Activated effector memory CD4-positive, alpha-beta T cell treated with anti-CD3 and anti-CD28 coated beads, Interleukin-2, amount 50 U/mL, for 16 hours (primary cell): ENCODE measurements at regions not wholly inside any gene's neighbourhood (a gene's known extent, or its start where the extent isn't known, plus 50 kb on each side); places are given as distances from the start of the nearest gene placed in this dataset.
"Not testable (repeated sequence)": the region's sequence is repeated elsewhere in the genome, so short reads cannot be mapped to it uniquely, and the experiment has no call there.

Experiments used
- DNase-seq: peaks from one replicate; pipeline ENCODE4 v3.0.0-alpha.2; 2020

- not testable (repeated sequence) for DNase-seq
These were observed 195.8 kb upstream of the TPTE start for GRCh38 chr21:10325546-10325945.

DNA sequence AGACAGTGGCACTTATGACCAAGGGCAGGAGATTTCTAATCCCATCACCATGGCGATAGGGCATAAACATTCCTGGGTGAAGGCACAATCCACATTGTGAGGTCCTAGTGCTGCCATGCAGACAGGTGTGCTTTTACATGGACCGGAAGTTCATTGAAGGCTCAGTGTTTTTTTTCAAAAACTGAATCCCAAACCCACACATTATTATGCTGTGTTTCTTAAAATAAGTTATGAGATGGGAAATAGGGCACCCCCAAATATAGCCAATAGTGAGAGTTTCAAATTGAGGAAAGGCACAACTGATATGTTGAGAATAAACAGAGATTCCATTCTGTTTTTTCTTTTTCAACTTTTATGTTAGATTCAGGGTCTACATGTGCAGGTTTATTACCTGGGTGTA lies 195.2 kb upstream of the TPTE start:
- DNase-seq, result not testable (repeated sequence)

DNA sequence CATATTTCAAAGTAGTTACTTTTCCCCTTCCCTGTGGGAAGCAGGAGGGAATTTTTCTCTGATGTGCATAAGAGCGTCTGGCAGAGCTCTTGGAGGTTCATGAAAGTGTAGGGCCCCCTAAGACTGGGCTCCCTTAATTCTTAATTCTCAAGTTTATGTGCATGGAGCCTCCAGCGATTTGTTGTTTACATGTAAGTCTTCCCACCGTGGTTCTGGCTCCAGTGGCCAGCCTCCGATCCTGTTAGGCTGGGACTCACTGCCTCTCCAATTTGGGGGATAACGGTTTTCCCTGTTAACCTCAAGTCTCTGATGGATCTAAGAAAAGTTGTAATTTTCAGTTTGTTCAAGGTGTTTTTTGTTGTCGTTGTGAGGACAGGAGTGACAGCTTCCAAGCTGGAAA lies 192.7 kb upstream of the TPTE start:
- DNase-seq, result not testable (repeated sequence)

GRCh38 chr21:10330641-10331119 lies 190.7 kb upstream of the TPTE start:
- not testable (repeated sequence) for DNase-seq

DNA sequence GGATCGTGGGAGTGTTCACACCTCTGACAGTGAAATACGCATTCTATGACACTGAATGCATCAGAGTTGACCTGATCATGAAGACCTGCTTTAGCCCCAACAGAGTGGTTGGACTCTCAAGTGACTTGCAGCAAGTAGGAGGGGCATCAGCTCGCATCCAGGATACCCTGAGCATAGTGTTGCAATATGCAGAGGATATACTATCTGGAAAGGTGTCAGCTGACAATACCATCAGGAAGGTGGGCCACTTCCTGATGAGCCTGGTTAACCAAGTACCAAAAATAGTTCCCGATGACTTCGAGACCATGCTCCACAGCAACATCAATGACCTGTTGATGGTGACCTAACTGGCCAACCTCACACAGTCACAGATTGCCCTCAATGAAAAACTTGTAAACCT lies 190.2 kb upstream of the TPTE start:
- not testable (repeated sequence) for DNase-seq

GRCh38 chr21:10332935-10333334 lies 188.4 kb upstream of the TPTE start:
- not testable (repeated sequence) for DNase-seq

- not testable (repeated sequence) for DNase-seq
These were observed 187.0 kb upstream of the TPTE start for GRCh38 chr21:10334391-10334790.

GRCh38 chr21:10342261-10342956 lies 179.0 kb upstream of the TPTE start:
- not testable (repeated sequence) for DNase-seq

DNA sequence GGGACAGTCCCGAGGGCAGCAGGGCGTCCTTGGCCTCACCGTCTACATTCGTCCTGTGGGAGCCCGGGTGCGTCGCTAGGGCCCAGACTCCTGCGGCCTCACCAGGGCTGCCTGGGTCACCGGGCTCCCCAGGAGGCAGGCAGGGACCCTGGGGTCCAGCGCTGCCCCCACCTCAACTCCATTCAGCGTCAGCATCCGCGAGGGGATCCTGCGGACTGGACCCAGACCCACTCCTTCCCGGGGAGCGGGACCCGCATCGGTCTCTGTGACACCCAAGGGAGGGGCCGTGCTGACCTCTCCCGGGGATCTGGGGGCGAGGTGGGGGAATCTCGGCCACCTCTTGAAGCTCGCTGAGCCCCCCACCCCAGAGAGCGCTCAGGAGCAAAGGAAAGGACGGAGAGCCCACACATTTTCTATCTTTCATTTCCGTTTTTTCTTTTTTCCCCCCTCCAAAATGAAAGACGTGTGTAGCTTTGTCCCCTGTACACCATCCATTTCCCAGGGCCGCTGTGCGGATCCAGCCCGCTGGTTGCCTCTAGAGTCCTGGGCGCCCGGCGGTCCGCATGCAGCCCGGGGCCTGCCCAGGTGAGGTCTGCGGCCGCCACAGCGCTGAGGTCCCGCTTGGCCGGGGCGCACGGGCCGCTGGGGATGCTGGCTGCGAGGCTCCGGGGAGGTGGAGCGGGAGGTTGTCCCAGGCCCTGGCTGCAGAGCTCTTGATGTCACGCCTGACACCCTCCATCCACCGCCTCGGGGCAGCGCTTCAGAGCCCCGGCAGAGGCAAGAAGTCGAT lies 178.0 kb upstream of the TPTE start:
- DNase-seq, result not testable (repeated sequence)

DNA sequence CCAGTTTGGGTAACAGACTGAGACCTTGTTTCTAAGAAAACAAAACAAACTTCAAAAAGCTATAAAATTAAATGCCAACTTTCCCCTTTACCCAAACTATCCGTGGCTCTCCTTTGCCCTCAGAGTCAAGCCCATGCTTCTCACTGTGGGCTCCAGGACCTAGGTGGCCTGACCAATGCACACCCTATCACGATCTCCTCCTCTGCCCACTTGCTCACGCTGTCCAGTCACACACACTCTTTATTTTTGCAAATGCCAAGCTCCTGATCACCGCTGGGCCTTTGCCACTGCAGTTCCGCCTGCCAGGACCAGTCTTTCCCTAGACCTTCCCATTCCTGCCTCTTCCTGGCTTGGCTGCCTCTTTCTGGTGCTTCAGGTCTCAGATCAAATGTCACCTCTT lies 177.1 kb upstream of the TPTE start:
- not testable (repeated sequence) for DNase-seq

- DNase-seq, result not testable (repeated sequence)
These were observed 176.2 kb upstream of the TPTE start for GRCh38 chr21:10345178-10345612.

DNA sequence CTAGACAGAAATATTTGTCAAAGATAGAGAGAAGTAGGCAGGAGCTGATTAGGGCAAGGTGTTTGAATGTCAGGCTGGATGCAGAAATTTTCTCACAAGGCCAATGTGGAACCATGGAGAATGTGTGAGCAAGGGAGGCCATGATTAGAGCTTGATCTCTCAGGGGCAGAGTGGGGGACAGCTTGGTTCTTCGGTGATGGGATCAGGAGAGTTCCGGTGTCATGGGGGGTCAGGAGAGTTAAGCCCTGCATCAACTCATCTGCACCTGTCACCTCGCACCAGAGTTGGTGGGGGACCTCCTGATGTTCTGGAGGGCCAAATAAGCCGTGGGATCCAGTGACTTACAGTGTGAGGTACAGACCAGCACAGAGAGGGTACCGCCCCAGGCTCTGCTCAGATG lies 175.1 kb upstream of the TPTE start:
- DNase-seq, result not testable (repeated sequence)

GRCh38 chr21:10346933-10347615 lies 174.3 kb upstream of the TPTE start:
- not testable (repeated sequence) for DNase-seq

- not testable (repeated sequence) for DNase-seq
These were observed 173.7 kb upstream of the TPTE start for GRCh38 chr21:10347675-10348074.

GRCh38 chr21:10348150-10348549 lies 173.2 kb upstream of the TPTE start:
- DNase-seq, result not testable (repeated sequence)

DNA sequence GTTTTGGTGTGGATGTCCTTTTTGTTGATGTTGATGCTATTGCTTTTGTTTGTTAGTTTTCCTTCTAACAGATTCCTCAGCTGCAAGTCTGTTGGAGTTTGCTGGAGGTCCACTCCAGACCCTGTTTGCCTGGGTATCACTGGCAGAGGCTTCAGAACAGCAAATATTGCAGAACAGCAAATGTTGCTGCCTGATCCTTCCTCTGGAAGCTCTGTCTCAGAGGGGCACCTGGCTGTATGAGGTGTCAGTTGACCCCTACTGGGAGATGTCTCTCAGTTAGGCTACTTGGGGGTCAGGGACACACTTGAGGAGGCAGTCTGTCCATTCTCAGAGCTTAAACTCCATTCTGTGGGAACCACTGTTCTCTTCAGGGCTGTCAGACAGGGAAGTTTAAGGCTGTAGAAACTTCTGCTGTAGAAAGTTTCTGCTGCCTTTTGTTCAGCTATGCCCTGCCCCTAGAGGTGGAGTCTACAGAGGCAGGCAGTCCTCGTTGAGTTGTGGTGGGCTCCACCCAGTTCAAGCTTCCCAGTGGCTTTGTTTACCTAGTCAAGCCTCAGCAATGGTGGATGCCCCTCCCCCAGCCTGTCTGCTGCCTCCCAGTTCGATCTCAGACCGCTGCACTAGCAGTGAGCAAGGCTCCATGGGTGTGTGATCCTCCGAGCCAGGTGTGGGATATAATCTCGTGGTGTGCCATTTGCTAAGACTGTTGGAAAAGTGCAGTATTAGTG lies 166.4 kb upstream of the TPTE start:
- DNase-seq, result peak; percentile 61

- not testable (repeated sequence) for DNase-seq
These were observed 162.3 kb upstream of the TPTE start for GRCh38 chr21:10359120-10359519.

GRCh38 chr21:10359911-10360310 lies 161.5 kb upstream of the TPTE start:
- not testable (repeated sequence) for DNase-seq

GRCh38 chr21:10361214-10361736 lies 160.1 kb upstream of the TPTE start:
- not testable (repeated sequence) for DNase-seq

DNA sequence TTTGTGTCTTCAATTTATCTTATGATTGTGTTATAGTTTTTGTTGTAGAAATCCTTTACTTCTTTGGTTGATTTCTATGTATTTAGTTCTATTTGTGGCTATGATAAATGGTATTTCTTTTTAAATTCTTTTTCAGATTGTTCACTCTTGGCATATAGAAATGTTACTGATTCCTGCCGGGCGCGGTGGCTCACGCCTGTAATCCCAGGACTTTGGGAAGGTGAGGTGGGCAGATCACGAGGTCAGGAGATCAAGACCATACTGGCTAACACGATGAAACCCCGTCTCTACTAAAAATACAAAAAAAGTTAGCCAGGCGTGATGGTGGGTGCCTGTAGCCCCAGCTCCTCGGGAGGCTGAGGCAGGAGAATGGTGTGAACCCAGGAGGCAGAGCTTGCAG lies 158.6 kb upstream of the TPTE start:
- peak; percentile 61 for DNase-seq

- DNase-seq, result not testable (repeated sequence)
These were observed 158.1 kb upstream of the TPTE start for GRCh38 chr21:10363321-10363720.

GRCh38 chr21:10366210-10366609 lies 155.2 kb upstream of the TPTE start:
- not testable (repeated sequence) for DNase-seq
